NB4 (cell line): ENCODE measurements at regions not wholly inside any gene's neighbourhood (a gene's known extent, or its start where the extent isn't known, plus 50 kb on each side); places are given as distances from the start of the nearest gene placed in this dataset.

Experiments used
- POLR2A ChIP-seq: IDR thresholded peaks from 2 replicates; pipeline ENCODE4 v1.6.1; 2011; ENCODE audit warnings: mild to moderate bottlenecking; ENCODE audit not compliant: insufficient read length; ENCODE audit errors: extremely low read depth
- TF ChIP-seq, protein P1 (sequence below): IDR thresholded peaks from one replicate; pipeline ENCODE4 v1.5.1; 2012; ENCODE audit warnings: low read depth, low read length
- TF ChIP-seq, protein P2 (sequence below): IDR thresholded peaks from 2 replicates; pipeline ENCODE4 v1.6.1; 2011; ENCODE audit warnings: low read depth, low read length

DNA sequence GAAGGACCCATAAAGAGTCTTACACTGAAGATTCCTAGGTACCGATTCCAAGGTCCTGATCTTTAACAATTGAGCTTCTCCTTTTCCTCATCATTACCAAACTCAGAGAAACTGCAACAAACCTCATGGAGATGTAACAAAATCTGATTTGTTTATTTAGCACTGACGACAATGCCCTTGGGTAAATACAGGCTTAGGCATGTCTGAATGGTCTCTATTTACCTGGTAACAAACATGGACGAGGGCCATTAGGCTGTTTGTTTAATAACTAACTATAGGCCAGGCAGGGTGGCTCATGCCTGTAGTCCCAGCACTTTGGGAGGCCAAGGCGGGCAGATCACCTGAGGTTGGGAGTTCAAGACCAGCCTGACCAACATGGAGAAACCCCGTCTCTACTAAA is 333.3 kb downstream of the AGTPBP1 start:
- TF ChIP-seq, protein P1, sequence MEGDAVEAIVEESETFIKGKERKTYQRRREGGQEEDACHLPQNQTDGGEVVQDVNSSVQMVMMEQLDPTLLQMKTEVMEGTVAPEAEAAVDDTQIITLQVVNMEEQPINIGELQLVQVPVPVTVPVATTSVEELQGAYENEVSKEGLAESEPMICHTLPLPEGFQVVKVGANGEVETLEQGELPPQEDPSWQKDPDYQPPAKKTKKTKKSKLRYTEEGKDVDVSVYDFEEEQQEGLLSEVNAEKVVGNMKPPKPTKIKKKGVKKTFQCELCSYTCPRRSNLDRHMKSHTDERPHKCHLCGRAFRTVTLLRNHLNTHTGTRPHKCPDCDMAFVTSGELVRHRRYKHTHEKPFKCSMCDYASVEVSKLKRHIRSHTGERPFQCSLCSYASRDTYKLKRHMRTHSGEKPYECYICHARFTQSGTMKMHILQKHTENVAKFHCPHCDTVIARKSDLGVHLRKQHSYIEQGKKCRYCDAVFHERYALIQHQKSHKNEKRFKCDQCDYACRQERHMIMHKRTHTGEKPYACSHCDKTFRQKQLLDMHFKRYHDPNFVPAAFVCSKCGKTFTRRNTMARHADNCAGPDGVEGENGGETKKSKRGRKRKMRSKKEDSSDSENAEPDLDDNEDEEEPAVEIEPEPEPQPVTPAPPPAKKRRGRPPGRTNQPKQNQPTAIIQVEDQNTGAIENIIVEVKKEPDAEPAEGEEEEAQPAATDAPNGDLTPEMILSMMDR, result no peak
- TF ChIP-seq, protein P2, sequence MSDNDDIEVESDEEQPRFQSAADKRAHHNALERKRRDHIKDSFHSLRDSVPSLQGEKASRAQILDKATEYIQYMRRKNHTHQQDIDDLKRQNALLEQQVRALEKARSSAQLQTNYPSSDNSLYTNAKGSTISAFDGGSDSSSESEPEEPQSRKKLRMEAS, result no peak
- no peak for TF ChIP-seq POLR2A
